HG02852 (cell line): ENCODE measurements at regions not wholly inside any gene's neighbourhood (a gene's known extent, or its start where the extent isn't known, plus 50 kb on each side); places are given as distances from the start of the nearest gene placed in this dataset.

Experiments
- ATAC-seq: cut with Tn5 transposase; IDR thresholded peaks from one replicate; pipeline ENCODE4 v1.9.1; 2021; ENCODE audit warnings: mild to moderate bottlenecking, moderate library complexity; ENCODE audit not compliant: unreplicated experiment

DNA sequence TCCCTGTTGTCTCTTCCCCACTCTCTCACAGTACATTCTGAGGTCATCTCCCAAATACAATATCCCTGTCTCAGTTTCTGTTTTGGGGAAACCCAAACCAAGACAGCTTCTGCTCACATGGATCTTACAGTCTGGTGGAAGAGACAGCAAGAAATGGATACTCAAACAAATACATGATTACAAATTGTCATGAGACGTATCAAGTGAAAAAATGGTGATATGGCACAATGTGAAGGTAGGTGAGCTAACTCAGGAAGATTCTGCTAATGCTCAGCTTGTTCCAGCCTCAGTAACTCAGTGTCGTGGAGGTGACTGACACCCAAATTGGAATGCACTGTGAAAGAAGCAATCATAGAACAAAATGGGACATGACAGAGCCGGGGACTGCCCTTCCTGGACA lies 68.3 kb downstream of the CHST1 start:
- ATAC-seq, result no peak

DNA sequence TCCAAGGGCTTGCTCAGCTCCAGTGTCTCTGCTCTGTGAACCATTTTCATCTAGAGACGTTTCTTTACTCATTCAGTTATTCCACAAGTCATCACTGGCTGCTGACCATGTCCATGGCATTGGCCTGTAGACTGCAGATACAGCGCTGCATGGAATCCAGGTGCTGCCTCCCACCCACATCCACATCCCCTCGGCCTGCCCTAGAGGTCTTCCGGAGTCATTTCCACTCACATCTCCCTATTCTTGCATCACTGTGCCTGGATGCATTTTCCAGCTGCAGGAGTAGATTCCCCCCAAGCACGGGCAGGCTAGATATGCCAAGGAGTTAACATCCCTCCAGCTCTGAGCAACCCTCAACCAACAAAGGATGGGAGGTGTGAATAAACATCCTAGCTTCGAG lies 68.9 kb downstream of the CHST1 start:
- no peak for ATAC-seq

DNA sequence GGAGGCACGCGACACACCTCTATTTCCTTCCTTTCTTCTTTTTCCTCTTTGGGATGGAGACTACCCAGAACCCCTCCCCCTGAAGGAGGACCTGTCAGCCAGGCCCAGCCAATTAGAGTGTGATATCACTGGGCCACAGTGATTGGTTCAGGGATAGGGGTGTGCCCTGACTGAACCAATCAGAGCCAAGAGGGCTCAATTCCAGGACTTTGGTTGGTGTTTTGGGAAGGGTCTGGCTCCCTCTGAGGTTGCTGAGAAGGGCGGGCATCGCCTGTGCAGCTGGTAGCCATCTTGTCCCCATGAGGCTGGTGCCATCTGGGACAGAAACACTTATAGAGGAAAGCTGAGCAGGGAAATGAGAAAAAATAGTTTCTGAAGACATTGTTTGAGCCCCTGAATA lies 71.4 kb downstream of the CHST1 start:
- no peak for ATAC-seq

GRCh38 chr11:45592636-45593035 lies 72.8 kb downstream of the CHST1 start:
- no peak for ATAC-seq

GRCh38 chr11:45590743-45591142 lies 74.7 kb downstream of the CHST1 start:
- no peak for ATAC-seq

DNA sequence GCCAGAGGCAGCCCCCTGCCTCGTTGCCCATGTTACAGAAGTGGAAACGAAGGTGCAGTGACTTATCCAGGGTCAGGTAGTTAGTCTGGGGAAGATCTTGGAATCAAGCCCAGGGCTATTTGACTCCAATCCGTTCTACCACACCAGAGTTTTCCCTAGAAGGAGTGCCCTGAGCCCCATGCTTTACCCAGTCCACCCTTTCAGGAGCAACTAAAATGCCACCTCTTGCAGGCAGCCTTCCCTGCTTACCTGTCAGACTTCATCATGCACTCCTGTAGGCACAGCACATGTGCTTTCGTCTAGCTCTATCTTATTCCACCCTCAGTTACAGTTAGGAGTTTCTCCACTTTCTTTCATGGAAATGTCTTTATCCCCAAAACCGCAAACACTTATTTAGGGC lies 80.2 kb downstream of the CHST1 start:
- no peak for ATAC-seq

DNA sequence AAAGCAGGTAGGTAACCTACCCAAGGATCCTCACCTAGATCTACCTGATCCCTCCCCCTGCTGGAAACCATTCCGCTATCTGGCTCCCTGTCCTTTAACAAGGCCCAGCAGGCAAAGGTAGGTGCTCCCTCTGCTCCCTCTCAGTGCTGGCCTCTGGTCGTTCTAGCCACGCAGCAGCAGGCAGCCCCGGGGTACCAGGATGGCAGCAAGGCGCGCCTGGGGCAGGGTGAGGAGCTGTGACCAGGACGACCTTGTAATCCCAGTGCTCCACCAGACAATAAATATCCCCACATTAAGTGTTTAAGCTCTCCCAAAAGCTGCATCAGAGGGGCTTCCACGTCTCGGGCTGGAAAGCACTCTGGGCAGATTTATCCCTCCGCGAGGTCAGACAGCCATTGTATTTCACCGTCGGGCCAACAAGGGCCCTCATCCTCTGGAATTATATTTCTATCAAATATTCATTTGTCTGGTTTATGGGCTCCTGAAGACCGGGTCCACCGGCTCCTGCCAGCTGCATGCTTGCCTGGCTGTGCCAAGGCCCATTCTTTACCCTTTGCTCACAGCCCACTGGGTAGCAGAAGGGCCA lies 81.3 kb downstream of the CHST1 start:
- ATAC-seq, result no peak

DNA sequence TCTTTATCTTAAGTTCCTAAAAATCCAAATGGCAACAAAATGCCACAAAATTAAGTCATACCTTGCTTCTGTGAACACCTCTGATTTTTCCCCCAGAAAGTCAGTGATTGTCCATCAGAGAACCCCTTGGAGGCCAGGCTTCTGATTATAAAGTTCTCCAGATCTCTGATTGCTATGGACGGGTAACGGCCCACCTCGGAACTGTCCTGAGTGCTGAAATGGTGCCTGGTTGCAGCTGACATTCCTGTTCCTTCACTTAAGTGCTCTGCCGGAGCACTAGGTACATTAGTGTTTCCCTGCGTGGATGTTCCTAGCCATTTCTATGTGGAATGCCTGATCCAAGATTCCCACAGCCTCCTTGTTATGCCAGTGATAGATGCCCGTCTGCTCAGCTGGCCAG lies 85.0 kb downstream of the CHST1 start:
- no peak for ATAC-seq

GRCh38 chr11:45578316-45578715 lies 87.1 kb downstream of the CHST1 start:
- no peak for ATAC-seq

DNA sequence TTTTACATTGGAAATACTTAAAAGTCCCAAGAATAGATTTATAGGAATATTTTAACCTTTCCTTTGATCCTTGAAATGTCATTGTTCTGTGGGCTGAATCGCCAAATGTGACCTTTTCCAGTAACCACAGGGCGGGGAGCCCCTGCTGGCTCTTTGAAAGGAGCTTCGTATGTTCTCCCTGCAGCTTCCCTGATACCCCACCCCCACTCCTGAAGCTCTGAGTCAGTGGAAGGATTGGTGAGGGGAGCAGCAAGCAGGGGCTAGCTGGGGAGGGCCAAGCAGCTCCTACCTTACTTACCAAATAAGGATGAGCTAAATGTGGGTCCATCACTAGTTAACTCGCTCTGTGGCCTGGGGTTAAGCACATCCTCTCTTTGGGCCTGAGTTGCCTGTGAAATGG lies 87.7 kb downstream of the CHST1 start:
- no peak for ATAC-seq

DNA sequence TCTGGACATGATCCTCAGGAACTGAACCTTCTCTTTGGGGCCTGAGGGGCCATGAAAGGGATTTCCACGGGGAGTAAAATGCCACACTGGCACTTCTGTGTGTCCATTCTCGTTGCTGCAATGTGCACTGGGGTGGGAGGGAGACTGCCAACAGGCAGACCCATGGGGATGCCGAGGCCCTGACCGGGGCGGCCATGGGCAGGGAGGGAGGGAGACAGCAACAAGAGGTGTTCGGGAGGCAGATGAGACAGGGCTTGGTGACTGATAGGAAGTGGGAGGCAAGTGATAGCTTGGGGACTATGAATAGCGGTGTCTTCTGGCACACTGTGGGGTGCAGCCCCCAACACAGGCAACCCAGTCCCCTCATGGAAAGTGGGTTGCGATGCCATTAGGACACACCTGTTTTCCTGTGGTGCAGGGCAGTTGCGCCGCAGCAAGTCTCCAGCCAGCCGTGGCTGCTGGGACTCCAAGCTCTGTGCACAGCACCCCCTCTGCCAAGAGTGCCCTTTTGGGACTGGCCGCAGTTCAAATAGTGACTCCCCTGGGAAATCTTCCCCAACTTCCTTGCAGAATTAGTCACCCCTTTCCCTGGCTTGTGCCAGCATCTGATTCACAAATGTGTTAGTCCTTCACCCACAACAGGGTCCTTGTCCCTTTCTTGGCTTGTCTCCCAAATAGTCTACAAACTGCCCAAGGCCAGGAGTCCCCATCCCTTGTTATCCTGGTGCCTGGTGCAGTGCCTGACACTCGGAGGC lies 88.8 kb downstream of the CHST1 start:
- ATAC-seq, result no peak

GRCh38 chr11:45573728-45574127 lies 91.7 kb downstream of the CHST1 start:
- ATAC-seq, result no peak

DNA sequence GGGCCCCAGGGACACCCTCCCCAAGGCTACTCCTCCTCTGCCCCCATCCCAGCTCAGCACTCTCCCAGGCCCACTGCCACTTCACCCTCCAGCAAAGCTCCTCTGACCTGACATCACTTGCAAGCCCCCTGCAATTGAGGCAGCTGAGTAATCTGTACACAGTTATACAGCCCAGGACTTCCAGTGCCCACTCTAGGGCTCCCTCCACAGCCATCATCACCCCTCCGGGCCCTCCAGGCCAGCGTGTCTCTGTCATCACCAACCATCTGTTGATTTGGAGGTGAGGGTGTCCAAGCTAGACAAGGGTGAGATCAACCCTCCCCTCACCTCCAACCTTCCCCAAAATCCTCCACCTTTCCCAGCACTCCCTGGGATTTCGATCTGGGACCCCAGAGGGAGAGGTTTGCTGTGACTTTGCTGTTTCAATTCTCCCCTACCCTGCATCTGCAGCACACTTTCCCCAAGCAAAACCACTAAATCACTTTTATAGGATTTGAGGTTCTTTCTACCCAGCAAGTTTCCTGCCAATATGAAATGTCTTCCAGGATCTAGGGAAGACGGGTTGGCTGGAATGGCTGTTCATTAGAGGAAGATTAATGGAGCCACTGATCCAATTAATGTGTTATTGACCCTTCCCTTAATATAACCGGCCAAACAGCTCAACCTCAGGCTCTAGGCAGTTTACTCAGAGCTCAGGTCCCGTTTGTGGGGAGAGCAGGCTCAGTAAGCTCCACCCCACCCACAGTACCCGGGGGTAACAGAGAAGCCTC lies 92.9 kb downstream of the CHST1 start:
- ATAC-seq, result no peak

DNA sequence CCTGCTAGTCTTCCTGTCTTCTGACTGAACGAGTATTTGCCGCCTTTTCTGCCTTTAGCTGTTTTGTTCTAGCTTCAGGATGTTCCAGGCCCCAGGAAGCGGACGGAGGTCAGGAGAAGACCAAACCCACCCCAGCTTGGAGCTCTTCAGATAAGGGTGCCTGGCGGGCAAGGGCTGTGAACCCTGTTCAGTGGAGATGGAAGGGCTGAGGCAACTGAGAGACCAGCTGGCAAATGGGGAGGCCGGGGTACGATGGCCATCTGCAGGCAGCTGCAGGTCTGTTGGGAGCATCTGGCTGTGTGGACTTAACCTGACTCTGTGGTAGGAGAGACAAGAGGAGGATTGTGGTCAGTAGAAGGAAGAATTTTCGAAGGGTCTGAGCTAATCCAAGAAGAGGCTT lies 95.6 kb downstream of the CHST1 start:
- ATAC-seq, result no peak

- ATAC-seq, result no peak
These were observed 97.4 kb downstream of the CHST1 start for GRCh38 chr11:45568049-45568448.

DNA sequence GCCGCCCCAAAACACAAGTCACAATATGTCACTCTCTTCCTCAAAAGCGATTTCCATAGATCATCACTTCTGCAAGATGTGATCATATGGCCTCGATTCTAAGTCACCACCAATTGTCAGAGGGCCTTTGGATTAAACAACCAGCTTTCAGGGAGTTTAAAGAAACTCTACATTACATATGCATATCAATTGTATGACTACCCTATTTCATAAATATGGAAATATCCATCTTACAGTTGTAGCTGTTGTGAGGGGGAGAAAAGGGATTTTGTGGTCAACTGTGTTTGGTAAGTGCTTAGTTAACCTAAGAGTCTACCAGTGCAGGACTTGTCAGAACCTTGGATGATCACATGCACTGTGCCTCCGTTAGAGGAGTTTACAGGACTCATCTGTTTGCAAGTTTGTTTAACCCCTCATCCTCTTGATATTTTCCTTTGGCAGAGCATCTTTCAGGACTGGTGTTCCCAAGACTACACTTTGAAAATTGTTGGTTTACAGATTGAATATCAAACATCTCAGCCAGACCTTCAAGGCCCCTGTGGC lies 99.9 kb downstream of the CHST1 start:
- ATAC-seq, result no peak

- ATAC-seq, result no peak
These were observed 101.6 kb downstream of the CHST1 start for GRCh38 chr11:45563810-45564209.

DNA sequence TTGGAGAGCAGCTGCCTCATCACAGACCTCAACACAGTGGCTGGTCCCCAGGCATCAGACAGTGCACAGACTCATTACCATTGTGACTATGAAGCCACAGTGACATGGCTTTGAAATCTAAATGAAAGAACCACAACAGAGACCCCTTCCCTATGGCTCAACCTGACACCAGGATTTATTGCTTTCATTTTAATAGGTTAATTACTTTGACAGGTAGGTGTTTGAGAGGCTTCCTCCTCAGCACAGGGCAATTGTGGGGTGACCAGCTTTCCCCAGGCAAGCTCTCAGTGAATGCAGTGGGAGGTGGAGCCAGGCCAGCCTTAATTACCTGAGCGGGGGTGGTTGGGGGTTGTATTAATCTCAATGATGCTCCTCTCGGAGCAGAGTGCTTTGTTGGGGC lies 102.3 kb downstream of the CHST1 start:
- no peak for ATAC-seq

- no peak for ATAC-seq
These were observed 104.5 kb downstream of the CHST1 start for GRCh38 chr11:45560913-45561281.

- ATAC-seq, result no peak
These were observed 105.1 kb downstream of the CHST1 start for GRCh38 chr11:45560155-45560912.
